Mammary epithelial cell (primary cell): ENCODE measurements at regions not wholly inside any gene's neighbourhood (a gene's known extent, or its start where the extent isn't known, plus 50 kb on each side); places are given as distances from the start of the nearest gene placed in this dataset.

Experiments used
- CTCF ChIP-seq, 2 donors: IDR thresholded peaks in 1 of 2; conservative IDR thresholded peaks in 1 of 2; 2 replicates each; pipeline ENCODE4 v1.5.1; 2011 to 2012; ENCODE audit warnings: inconsistent platforms in 2 of 2, low read length in 2 of 2, mild to moderate bottlenecking in 2 of 2, control low read depth in 1 of 2, low read depth in 1 of 2; ENCODE audit not compliant: insufficient read depth in 1 of 2; ENCODE audit errors: extremely low read depth in 1 of 2
- EZH2 ChIP-seq: IDR thresholded peaks from 2 replicates; pipeline ENCODE4 v1.6.1; 2012; ENCODE audit warnings: low read length, inconsistent platforms, borderline replicate concordance

DNA sequence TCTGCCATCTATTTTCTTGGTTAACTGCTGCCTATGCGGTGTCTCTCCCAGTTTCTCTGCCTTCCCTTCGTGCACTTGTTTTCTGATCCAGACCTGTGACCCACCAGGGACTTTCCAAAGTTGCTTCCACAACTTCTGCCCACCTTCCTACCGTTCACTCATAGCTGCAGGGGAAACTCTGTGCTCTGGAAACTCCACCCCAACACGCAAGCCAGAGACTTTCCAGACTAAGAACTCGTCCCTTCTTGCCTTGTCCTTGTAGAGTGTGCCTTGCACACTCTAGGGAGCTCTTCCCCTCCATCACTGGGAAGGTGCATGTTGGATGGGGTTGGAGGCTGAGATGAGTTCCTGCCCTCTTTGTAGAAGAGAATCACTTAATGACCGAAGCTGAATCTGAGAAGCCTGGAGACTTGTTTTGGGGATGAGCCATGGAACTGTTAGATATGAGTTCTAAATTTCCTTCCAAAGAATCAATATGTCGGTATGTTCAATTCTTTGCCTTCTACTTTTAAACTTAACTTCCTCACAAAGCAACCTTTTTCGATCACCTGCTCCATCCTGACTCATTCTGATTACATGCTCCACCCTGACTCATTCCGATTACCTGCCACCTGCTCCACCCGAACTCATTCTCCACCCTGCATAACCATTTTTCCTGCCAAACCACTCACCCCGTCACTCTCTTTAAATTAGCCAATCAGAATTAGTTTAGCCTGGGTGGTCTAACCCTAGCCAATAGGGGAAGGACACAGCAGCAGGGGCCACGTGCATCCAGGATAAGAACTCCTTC lies 82.1 kb upstream of the CAPRIN2 start:
- TF ChIP-seq CTCF (conservative IDR thresholded peaks at IDR 0.05 in 1 of 2, IDR thresholded peaks at IDR 0.05 in 1 of 2; ENCODE audit: extremely low read depth in 1 of 2, insufficient read depth in 1 of 2, low read depth in 1 of 2, low read length in 2 of 2) (no peak), EZH2 (no peak)
